ENCODE measurements at regions not wholly inside any gene's neighbourhood (a gene's known extent, or its start where the extent isn't known, plus 50 kb on each side); places are given as distances from the start of the nearest gene placed in this dataset.
A peak's percentile ranks its signal among the peaks of the same experiment; 100 is the strongest.

DNA sequence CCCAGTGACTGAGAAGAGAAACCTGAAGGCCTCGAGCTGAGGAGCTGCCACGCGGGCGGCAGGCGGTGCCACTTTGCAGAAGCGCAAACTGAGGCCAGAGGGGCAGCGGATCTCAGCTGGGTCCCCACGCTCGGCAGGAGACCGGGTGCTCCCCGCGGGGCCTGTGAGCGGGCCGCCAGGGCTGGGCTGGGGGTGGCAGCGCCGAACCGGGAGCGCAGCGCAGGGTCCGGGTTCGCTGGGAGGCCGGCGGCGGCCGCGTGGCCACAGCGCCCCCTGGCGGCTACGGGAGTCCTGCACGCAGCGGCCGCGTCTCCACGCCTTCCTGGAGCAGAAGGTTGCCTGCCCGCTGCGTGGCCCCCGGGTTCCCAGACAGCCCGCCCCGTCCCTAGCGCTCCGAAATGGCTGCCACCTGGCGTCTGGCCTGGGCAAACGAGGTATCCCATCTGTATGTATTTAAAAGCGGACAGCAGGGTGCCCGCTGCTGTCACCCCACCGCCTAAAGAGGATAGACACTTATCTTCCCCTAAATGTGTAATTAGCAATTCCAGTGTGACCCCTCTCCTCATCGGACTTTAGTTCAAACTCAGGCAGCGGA is 96.1 kb upstream of the CDH5 start (continued):
- no peak for TF ChIP-seq NFE2L1 (CRISPR knock-in tag; IDR thresholded peaks at IDR 0.05; ENCODE audit: borderline replicate concordance)
- TF ChIP-seq, protein P1, sequence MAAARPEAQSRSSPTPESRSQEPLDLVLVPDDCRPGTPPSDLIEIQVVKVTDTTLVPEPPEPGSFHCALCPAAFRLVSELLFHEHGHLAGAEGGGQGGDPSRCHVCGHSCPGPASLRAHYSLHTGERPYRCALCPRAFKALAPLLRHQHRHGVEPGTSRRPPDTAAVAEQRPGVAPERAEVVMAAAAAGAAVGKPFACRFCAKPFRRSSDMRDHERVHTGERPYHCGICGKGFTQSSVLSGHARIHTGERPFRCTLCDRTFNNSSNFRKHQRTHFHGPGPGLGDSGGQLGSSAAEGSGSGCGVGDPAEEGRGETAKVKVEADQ (CRISPR knock-in tag; IDR thresholded peaks at IDR 0.05; ENCODE audit: borderline replicate concordance): peak; percentile 82; the same call in 1 of the 2 replicates
- TF ChIP-seq RARG (CRISPR knock-in tag; IDR thresholded peaks at IDR 0.05; ENCODE audit: low read depth): no peak
- TF ChIP-seq, protein P2, sequence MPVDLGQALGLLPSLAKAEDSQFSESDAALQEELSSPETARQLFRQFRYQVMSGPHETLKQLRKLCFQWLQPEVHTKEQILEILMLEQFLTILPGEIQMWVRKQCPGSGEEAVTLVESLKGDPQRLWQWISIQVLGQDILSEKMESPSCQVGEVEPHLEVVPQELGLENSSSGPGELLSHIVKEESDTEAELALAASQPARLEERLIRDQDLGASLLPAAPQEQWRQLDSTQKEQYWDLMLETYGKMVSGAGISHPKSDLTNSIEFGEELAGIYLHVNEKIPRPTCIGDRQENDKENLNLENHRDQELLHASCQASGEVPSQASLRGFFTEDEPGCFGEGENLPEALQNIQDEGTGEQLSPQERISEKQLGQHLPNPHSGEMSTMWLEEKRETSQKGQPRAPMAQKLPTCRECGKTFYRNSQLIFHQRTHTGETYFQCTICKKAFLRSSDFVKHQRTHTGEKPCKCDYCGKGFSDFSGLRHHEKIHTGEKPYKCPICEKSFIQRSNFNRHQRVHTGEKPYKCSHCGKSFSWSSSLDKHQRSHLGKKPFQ (CRISPR knock-in tag; IDR thresholded peaks at IDR 0.05; ENCODE audit: insufficient replicate concordance): no peak
- no peak for TF ChIP-seq ZNF234 (CRISPR knock-in tag; conservative IDR thresholded peaks at IDR 0.05)
- TF ChIP-seq, protein P3, sequence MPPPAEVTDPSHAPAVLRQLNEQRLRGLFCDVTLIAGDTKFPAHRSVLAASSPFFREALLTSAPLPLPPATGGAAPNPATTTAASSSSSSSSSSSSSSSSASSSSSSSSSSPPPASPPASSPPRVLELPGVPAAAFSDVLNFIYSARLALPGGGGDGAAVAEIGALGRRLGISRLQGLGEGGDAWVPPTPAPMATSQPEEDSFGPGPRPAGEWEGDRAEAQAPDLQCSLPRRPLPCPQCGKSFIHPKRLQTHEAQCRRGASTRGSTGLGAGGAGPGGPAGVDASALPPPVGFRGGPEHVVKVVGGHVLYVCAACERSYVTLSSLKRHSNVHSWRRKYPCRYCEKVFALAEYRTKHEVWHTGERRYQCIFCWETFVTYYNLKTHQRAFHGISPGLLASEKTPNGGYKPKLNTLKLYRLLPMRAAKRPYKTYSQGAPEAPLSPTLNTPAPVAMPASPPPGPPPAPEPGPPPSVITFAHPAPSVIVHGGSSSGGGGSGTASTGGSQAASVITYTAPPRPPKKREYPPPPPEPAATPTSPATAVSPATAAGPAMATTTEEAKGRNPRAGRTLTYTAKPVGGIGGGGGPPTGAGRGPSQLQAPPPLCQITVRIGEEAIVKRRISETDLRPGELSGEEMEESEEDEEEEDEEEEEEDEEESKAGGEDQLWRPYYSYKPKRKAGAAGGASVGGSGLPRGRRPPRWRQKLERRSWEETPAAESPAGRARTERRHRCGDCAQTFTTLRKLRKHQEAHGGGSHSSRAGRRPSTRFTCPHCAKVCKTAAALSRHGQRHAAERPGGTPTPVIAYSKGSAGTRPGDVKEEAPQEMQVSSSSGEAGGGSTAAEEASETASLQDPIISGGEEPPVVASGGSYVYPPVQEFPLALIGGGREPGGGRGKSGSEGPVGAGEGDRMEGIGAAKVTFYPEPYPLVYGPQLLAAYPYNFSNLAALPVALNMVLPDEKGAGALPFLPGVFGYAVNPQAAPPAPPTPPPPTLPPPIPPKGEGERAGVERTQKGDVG (CRISPR knock-in tag; IDR thresholded peaks at IDR 0.05; ENCODE audit: borderline replicate concordance): no peak
- TF ChIP-seq, protein P4, sequence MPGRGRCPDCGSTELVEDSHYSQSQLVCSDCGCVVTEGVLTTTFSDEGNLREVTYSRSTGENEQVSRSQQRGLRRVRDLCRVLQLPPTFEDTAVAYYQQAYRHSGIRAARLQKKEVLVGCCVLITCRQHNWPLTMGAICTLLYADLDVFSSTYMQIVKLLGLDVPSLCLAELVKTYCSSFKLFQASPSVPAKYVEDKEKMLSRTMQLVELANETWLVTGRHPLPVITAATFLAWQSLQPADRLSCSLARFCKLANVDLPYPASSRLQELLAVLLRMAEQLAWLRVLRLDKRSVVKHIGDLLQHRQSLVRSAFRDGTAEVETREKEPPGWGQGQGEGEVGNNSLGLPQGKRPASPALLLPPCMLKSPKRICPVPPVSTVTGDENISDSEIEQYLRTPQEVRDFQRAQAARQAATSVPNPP (CRISPR knock-in tag; IDR thresholded peaks at IDR 0.05): no peak
- TF ChIP-seq, protein P5, sequence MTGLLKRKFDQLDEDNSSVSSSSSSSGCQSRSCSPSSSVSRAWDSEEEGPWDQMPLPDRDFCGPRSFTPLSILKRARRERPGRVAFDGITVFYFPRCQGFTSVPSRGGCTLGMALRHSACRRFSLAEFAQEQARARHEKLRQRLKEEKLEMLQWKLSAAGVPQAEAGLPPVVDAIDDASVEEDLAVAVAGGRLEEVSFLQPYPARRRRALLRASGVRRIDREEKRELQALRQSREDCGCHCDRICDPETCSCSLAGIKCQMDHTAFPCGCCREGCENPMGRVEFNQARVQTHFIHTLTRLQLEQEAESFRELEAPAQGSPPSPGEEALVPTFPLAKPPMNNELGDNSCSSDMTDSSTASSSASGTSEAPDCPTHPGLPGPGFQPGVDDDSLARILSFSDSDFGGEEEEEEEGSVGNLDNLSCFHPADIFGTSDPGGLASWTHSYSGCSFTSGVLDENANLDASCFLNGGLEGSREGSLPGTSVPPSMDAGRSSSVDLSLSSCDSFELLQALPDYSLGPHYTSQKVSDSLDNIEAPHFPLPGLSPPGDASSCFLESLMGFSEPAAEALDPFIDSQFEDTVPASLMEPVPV (CRISPR knock-in tag; IDR thresholded peaks at IDR 0.05): peak; percentile 66; the same call in 1 of the 2 replicates
- no peak for TF ChIP-seq PAF1 (CRISPR knock-in tag; IDR thresholded peaks at IDR 0.05)
- no peak for TF ChIP-seq ESRRA (CRISPR knock-in tag; IDR thresholded peaks at IDR 0.05; ENCODE audit: low read depth)
- TF ChIP-seq DR1 (CRISPR knock-in tag; IDR thresholded peaks at IDR 0.05): no peak
- TF ChIP-seq ZNF883 (CRISPR knock-in tag; IDR thresholded peaks at IDR 0.05; ENCODE audit: not compliant biosample characterization): peak; percentile 86
- no peak for TF ChIP-seq SATB2 (CRISPR knock-in tag; IDR thresholded peaks at IDR 0.05)
- TF ChIP-seq ZNF354B (CRISPR knock-in tag; IDR thresholded peaks at IDR 0.05): no peak
- TF ChIP-seq GTF2F1 (IDR thresholded peaks at IDR 0.05; ENCODE audit: low read length): no peak
- TF ChIP-seq ETV6 (CRISPR knock-in tag; conservative IDR thresholded peaks at IDR 0.05): no peak
- TF ChIP-seq ZNF274 (CRISPR knock-in tag; IDR thresholded peaks at IDR 0.05): peak; percentile 86; the same call in 1 of the 2 replicates
